ENCODE measurements at regions not wholly inside any gene's neighbourhood (a gene's known extent, or its start where the extent isn't known, plus 50 kb on each side); places are given as distances from the start of the nearest gene placed in this dataset.

GRCh38 chr3:41140242-41140641 is 59.1 kb upstream of the CTNNB1 start:
- Histone ChIP-seq H3K4me3 (ENCODE audit: low read depth, low read length) (no peak overlapping the region), H2BK120ac (ENCODE audit: insufficient read depth, low read length, poor library complexity) (no peak overlapping the region), H2AK5ac (ENCODE audit: low read length) (no peak overlapping the region), H4K91ac (ENCODE audit: low read depth, low read length) (peak overlapping the region; percentile 52), H4K8ac (ENCODE audit: low read depth, low read length) (no peak overlapping the region), H3K79me1 (ENCODE audit: low read length) (peaks cover 13% of the 10 kb centered on the region), H2BK5ac (ENCODE audit: low read depth, low read length, poor library complexity) (no peak overlapping the region), H2BK12ac (ENCODE audit: low read length) (no peak overlapping the region), H3K4me2 (ENCODE audit: low read length) (no peak overlapping the region), H3K9ac (ENCODE audit: low read length) (no peak overlapping the region), H4K12ac (ENCODE audit: low read depth, low read length) (no peak overlapping the region), H3K36me3 (ENCODE audit: control insufficient read depth in 1 of 2, insufficient read depth in 2 of 2, low read length in 2 of 2) (no peaks in the 10 kb centered on the region), H3K27me3 (ENCODE audit: insufficient read depth, low read length) (no peaks in the 10 kb centered on the region), H3K14ac (ENCODE audit: low read length) (no peak overlapping the region), H3K27ac (ENCODE audit: low read depth, low read length) (no peak overlapping the region), H3K23ac (ENCODE audit: low read length) (no peak overlapping the region), H3K18ac (ENCODE audit: low read length) (no peak overlapping the region), H3K4me1 (ENCODE audit: control insufficient read depth in 1 of 2, insufficient read depth in 2 of 2, low read length in 2 of 2) (peaks cover 19 to 33% of the 10 kb centered on the region in 2 experiments), H3K9me3 (ENCODE audit: insufficient read depth, low read depth, low read length) (no peaks in the 10 kb centered on the region), H3K4ac (ENCODE audit: low read depth, low read length) (no peak overlapping the region), H2AFZ (ENCODE audit: insufficient read depth, low read length, poor library complexity) (no peak overlapping the region), H3K79me2 (ENCODE audit: control insufficient read depth, insufficient read depth, low read length, poor library complexity) (no peaks in the 10 kb centered on the region)
- DNase-seq = peak; percentile 43 to 80
- WGBS (ENCODE audit: extremely low coverage, insufficient coverage, insufficient read length) = no CpG with 5 or more reads among the region's 3 CpGs

GRCh38 chr3:41141433-41142167 is 57.7 kb upstream of the CTNNB1 start:
- no peak overlapping the region for H2BK5ac ChIP-seq (ENCODE audit: low read depth, low read length, poor library complexity)
- H3K14ac ChIP-seq (ENCODE audit: low read length) = no peak overlapping the region
- no peak overlapping the region for H3K4me2 ChIP-seq (ENCODE audit: low read length)
- no peaks in the 10 kb centered on the region for H3K36me3 ChIP-seq (ENCODE audit: control insufficient read depth in 1 of 2, insufficient read depth in 2 of 2, low read length in 2 of 2)
- H3K9me3 ChIP-seq (ENCODE audit: insufficient read depth, low read depth, low read length) = no peaks in the 10 kb centered on the region
- no peak overlapping the region for H2AK5ac ChIP-seq (ENCODE audit: low read length)
- no peak overlapping the region for H3K9ac ChIP-seq (ENCODE audit: low read length)
- no peak overlapping the region for H3K23ac ChIP-seq (ENCODE audit: low read length)
- peaks cover 13% of the 10 kb centered on the region for H3K79me1 ChIP-seq (ENCODE audit: low read length)
- no peak overlapping the region for H3K27ac ChIP-seq (ENCODE audit: low read depth, low read length)
- H2AFZ ChIP-seq (ENCODE audit: insufficient read depth, low read length, poor library complexity) = no peak overlapping the region
- no peaks in the 10 kb centered on the region for H3K27me3 ChIP-seq (ENCODE audit: insufficient read depth, low read length)
- H3K4me3 ChIP-seq (ENCODE audit: low read depth, low read length) = no peak overlapping the region
- no peak overlapping the region for H4K8ac ChIP-seq (ENCODE audit: low read depth, low read length)
- no peak overlapping the region for H2BK120ac ChIP-seq (ENCODE audit: insufficient read depth, low read length, poor library complexity)
- H4K12ac ChIP-seq (ENCODE audit: low read depth, low read length) = no peak overlapping the region
- DNase-seq = no peak
- H4K91ac ChIP-seq (ENCODE audit: low read depth, low read length) = peak overlapping the region; percentile 67
- H2BK12ac ChIP-seq (ENCODE audit: low read length) = peak overlapping the region; percentile 43
- no peak overlapping the region for H3K18ac ChIP-seq (ENCODE audit: low read length)
- peaks cover 19 to 33% of the 10 kb centered on the region in 2 experiments for H3K4me1 ChIP-seq (ENCODE audit: control insufficient read depth in 1 of 2, insufficient read depth in 2 of 2, low read length in 2 of 2)
- WGBS (ENCODE audit: extremely low coverage, insufficient coverage, insufficient read length) = no CpG with 5 or more reads among the region's 7 CpGs
- no peak overlapping the region for H3K4ac ChIP-seq (ENCODE audit: low read depth, low read length)
- no peaks in the 10 kb centered on the region for H3K79me2 ChIP-seq (ENCODE audit: control insufficient read depth, insufficient read depth, low read length, poor library complexity)

GRCh38 chr3:41143421-41144031 is 55.8 kb upstream of the CTNNB1 start:
- H3K23ac ChIP-seq (ENCODE audit: low read length) = no peak overlapping the region
- no peak overlapping the region for H3K4me2 ChIP-seq (ENCODE audit: low read length)
- no peak overlapping the region for H4K12ac ChIP-seq (ENCODE audit: low read depth, low read length)
- no peak overlapping the region for H3K14ac ChIP-seq (ENCODE audit: low read length)
- no peak overlapping the region for H3K4me3 ChIP-seq (ENCODE audit: low read depth, low read length)
- H3K4ac ChIP-seq (ENCODE audit: low read depth, low read length) = no peak overlapping the region
- H3K27ac ChIP-seq (ENCODE audit: low read depth, low read length) = no peak overlapping the region
- WGBS (ENCODE audit: extremely low coverage, insufficient coverage, insufficient read length) = no CpG with 5 or more reads among the region's 3 CpGs
- H3K27me3 ChIP-seq (ENCODE audit: insufficient read depth, low read length) = no peaks in the 10 kb centered on the region
- H3K79me1 ChIP-seq (ENCODE audit: low read length) = peaks cover 13% of the 10 kb centered on the region
- peaks cover 12 to 24% of the 10 kb centered on the region in 2 experiments for H3K4me1 ChIP-seq (ENCODE audit: control insufficient read depth in 1 of 2, insufficient read depth in 2 of 2, low read length in 2 of 2)
- no peak overlapping the region for H4K8ac ChIP-seq (ENCODE audit: low read depth, low read length)
- H3K18ac ChIP-seq (ENCODE audit: low read length) = no peak overlapping the region
- no peak overlapping the region for H2AFZ ChIP-seq (ENCODE audit: insufficient read depth, low read length, poor library complexity)
- H3K79me2 ChIP-seq (ENCODE audit: control insufficient read depth, insufficient read depth, low read length, poor library complexity) = no peaks in the 10 kb centered on the region
- no peak overlapping the region for H4K91ac ChIP-seq (ENCODE audit: low read depth, low read length)
- DNase-seq = peak in 1 of 2 donors; percentile 77
- no peaks in the 10 kb centered on the region for H3K36me3 ChIP-seq (ENCODE audit: control insufficient read depth in 1 of 2, insufficient read depth in 2 of 2, low read length in 2 of 2)
- no peak overlapping the region for H2BK5ac ChIP-seq (ENCODE audit: low read depth, low read length, poor library complexity)
- H2AK5ac ChIP-seq (ENCODE audit: low read length) = no peak overlapping the region
- H2BK12ac ChIP-seq (ENCODE audit: low read length) = no peak overlapping the region
- no peaks in the 10 kb centered on the region for H3K9me3 ChIP-seq (ENCODE audit: insufficient read depth, low read depth, low read length)
- no peak overlapping the region for H3K9ac ChIP-seq (ENCODE audit: low read length)
- H2BK120ac ChIP-seq (ENCODE audit: insufficient read depth, low read length, poor library complexity) = no peak overlapping the region

DNA sequence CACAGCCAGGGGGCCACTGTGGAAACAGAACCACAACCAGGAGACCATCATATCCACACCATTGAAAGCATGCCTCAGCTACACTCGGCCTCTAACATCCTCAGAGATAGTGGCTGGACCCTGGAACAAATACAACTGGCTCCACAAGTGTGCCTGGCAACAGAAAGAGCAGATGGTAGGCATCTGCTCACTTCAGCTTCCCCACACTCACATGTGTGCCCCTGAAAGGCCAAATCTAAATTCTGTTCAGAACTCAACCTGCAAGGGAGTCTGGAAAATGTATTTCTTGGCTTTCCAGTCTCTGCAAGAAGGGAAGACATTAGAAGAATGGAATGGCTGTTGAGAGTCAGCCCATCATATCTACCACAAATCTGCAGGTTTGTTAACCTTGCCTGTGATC is 54.7 kb upstream of the CTNNB1 start:
- H3K23ac ChIP-seq (ENCODE audit: low read length) = no peak overlapping the region
- no peaks in the 10 kb centered on the region for H3K79me2 ChIP-seq (ENCODE audit: control insufficient read depth, insufficient read depth, low read length, poor library complexity)
- peak overlapping the region; percentile 4 for H3K14ac ChIP-seq (ENCODE audit: low read length)
- no peaks in the 10 kb centered on the region for H3K9me3 ChIP-seq (ENCODE audit: insufficient read depth, low read depth, low read length)
- no peak overlapping the region for H2BK12ac ChIP-seq (ENCODE audit: low read length)
- H2BK5ac ChIP-seq (ENCODE audit: low read depth, low read length, poor library complexity) = no peak overlapping the region
- H3K27ac ChIP-seq (ENCODE audit: low read depth, low read length) = no peak overlapping the region
- no peak overlapping the region for H2BK120ac ChIP-seq (ENCODE audit: insufficient read depth, low read length, poor library complexity)
- H2AK5ac ChIP-seq (ENCODE audit: low read length) = no peak overlapping the region
- H3K9ac ChIP-seq (ENCODE audit: low read length) = no peak overlapping the region
- WGBS (ENCODE audit: extremely low coverage, insufficient coverage, insufficient read length) = no CpG with 5 or more reads among the region's 1 CpG
- no peaks in the 10 kb centered on the region for H3K27me3 ChIP-seq (ENCODE audit: insufficient read depth, low read length)
- no peak overlapping the region for H3K4ac ChIP-seq (ENCODE audit: low read depth, low read length)
- no peak for DNase-seq
- H3K4me1 ChIP-seq (ENCODE audit: control insufficient read depth in 1 of 2, insufficient read depth in 2 of 2, low read length in 2 of 2) = peaks cover 10 to 19% of the 10 kb centered on the region in 2 experiments
- no peak overlapping the region for H3K18ac ChIP-seq (ENCODE audit: low read length)
- H2AFZ ChIP-seq (ENCODE audit: insufficient read depth, low read length, poor library complexity) = no peak overlapping the region
- H3K4me2 ChIP-seq (ENCODE audit: low read length) = no peak overlapping the region
- peaks cover 12% of the 10 kb centered on the region for H3K79me1 ChIP-seq (ENCODE audit: low read length)
- H3K4me3 ChIP-seq (ENCODE audit: low read depth, low read length) = no peak overlapping the region
- H4K12ac ChIP-seq (ENCODE audit: low read depth, low read length) = no peak overlapping the region
- no peak overlapping the region for H4K91ac ChIP-seq (ENCODE audit: low read depth, low read length)
- no peaks in the 10 kb centered on the region for H3K36me3 ChIP-seq (ENCODE audit: control insufficient read depth in 1 of 2, insufficient read depth in 2 of 2, low read length in 2 of 2)
- no peak overlapping the region for H4K8ac ChIP-seq (ENCODE audit: low read depth, low read length)

Measured in trophoblast cell (in vitro differentiated cells and primary cell).